GM12878 (cell line): ENCODE measurements at regions not wholly inside any gene's neighbourhood (a gene's known extent, or its start where the extent isn't known, plus 50 kb on each side); places are given as distances from the start of the nearest gene placed in this dataset.

Source experiments
- ATAC-seq: fragments of 200-7000 bp; cut with Tn5 transposase; 3 replicates; pipeline ENCODE4 v1.9.1; 2020; ENCODE audit warnings: mild to moderate bottlenecking, moderate library complexity
- BruUV-seq: library from RNA; stranded (reverse); fragments of 400-500 nt; replicated peaks from 2 replicates; lab custom pipeline; 2021; lab: Mats Ljungman, UMichigan
- CTCF ChIA-PET: fragments of 300-600 bp; sonication (Branson Sonifier 250); formaldehyde crosslinking; extraction: SDS; loops from one replicate; lab custom pipeline; 2021; ENCODE audit warnings: inconsistent platforms; lab: Yijun Ruan, JAX
- POLR2A ChIA-PET: fragments of 350-600 bp; formaldehyde crosslinking; extraction: SDS; loops from one replicate; lab custom pipeline; 2021; ENCODE audit warnings: inconsistent platforms; lab: Charles Lee
- RAD21 ChIA-PET: fragments of 300-600 bp; sonication (Branson Sonifier 250); formaldehyde crosslinking; loops from one replicate; lab custom pipeline; 2023; ENCODE audit warnings: antibody characterized with exemption; ENCODE audit not compliant: unreplicated experiment; lab: Charles Lee
- SMC1A ChIA-PET: fragments of 300-600 bp; sonication (Branson Sonifier 250); formaldehyde crosslinking; loops from one replicate; lab custom pipeline; 2023; ENCODE audit not compliant: unreplicated experiment, uncharacterized antibody; lab: Charles Lee
- DNase-seq: peaks from one replicate; pipeline ENCODE4 v3.0.0-alpha.2; 2011; ENCODE audit warnings: low read depth, low spot score
- FAIRE-seq: peaks from 3 replicates; lab custom pipeline; 2011; peaks lifted over from hg19 to GRCh38; lab: Jason Lieb, UNC
- H2AFZ ChIP-seq: 2 replicates; pipeline ENCODE4 v1.6.0; 2011; ENCODE audit warnings: low read depth, low read length, control low read depth; ENCODE audit not compliant: control insufficient read depth
- H3K27ac ChIP-seq: 2 replicates; pipeline ENCODE4 v1.5.1; 2011; ENCODE audit warnings: control low read depth; ENCODE audit not compliant: control insufficient read depth, insufficient read depth
- H3K27me3 ChIP-seq, 2 experiments: replicated peaks in 1 of 2; 2 replicates each; pipeline versions ENCODE4 v1.6.0 to v1.6.1; 2011; ENCODE audit warnings: low read length in 1 of 2; ENCODE audit not compliant: control insufficient read depth in 2 of 2, insufficient read depth in 2 of 2
- H3K36me3 ChIP-seq, 2 experiments: 2 replicates each; pipeline ENCODE4 v1.5.1; 2011; ENCODE audit warnings: low read length in 1 of 2; ENCODE audit not compliant: control insufficient read depth in 2 of 2, insufficient read depth in 2 of 2
- H3K4me1 ChIP-seq: 2 replicates; pipeline ENCODE4 v1.6.1; 2011; ENCODE audit warnings: mild to moderate bottlenecking, low read length, moderate library complexity, mixed read lengths; ENCODE audit not compliant: control insufficient read depth, insufficient read depth
- H3K4me2 ChIP-seq: 2 replicates; pipeline ENCODE4 v1.6.0; 2011; ENCODE audit warnings: control low read depth; ENCODE audit not compliant: control insufficient read depth, insufficient read depth
- H3K4me3 ChIP-seq: fragments of 200-600 bp; sonication (generic); 2 replicates; pipeline ENCODE4 v1.5.1; 2016
- H3K79me2 ChIP-seq: 2 replicates; pipeline ENCODE4 v1.6.0; 2011; ENCODE audit warnings: low read length; ENCODE audit not compliant: control insufficient read depth, insufficient read depth
- H3K9ac ChIP-seq: 2 replicates; pipeline ENCODE4 v1.8.0; 2011; ENCODE audit warnings: low read length, control low read depth, mixed read lengths; ENCODE audit not compliant: control insufficient read depth, insufficient read depth
- H3K9me3 ChIP-seq: replicated peaks from 3 replicates; pipeline ENCODE4 v1.5.1; 2011; ENCODE audit warnings: mild to moderate bottlenecking, low read length; ENCODE audit not compliant: control insufficient read depth, insufficient read depth
- H4K20me1 ChIP-seq: 2 replicates; pipeline ENCODE4 v1.6.0; 2011; ENCODE audit not compliant: control insufficient read depth, insufficient read depth
- CBX3 ChIP-seq: fragments of 200-600 bp; sonication (generic); IDR thresholded peaks from 2 replicates; pipeline ENCODE4 v1.6.1; 2016; ENCODE audit warnings: low read depth, borderline replicate concordance
- CHD2 ChIP-seq: IDR thresholded peaks from 2 replicates; pipeline ENCODE4 v1.6.1; 2011; ENCODE audit warnings: low read depth, low read length, improper control_type of control experiment, borderline replicate concordance
- NKRF ChIP-seq: fragments of 450-650 bp; conservative IDR thresholded peaks from 2 replicates; pipeline ENCODE4 v1.6.1; 2017; ENCODE audit warnings: mild to moderate bottlenecking, moderate library complexity
- NR2F1 ChIP-seq: fragments of 450-650 bp; conservative IDR thresholded peaks from 2 replicates; pipeline ENCODE4 v1.6.1; 2017; ENCODE audit warnings: mild to moderate bottlenecking
- RAD21 ChIP-seq: IDR thresholded peaks from 2 replicates; pipeline ENCODE4 v1.6.1; 2011; ENCODE audit warnings: mild to moderate bottlenecking, low read depth, low read length, moderate library complexity; ENCODE audit not compliant: insufficient read depth
- RB1 ChIP-seq: fragments of 450-650 bp; formaldehyde crosslinking; IDR thresholded peaks from 2 replicates; pipeline ENCODE4 v1.6.1; 2017; ENCODE audit warnings: mild to moderate bottlenecking, borderline replicate concordance
- TCF3 ChIP-seq: IDR thresholded peaks from 2 replicates; pipeline ENCODE4 v1.6.1; 2012; ENCODE audit warnings: low read depth, mild to moderate bottlenecking, low read length, borderline replicate concordance; ENCODE audit not compliant: insufficient read depth
- TCF7 ChIP-seq: IDR thresholded peaks from 2 replicates; pipeline ENCODE4 v1.6.1; 2014; ENCODE audit warnings: antibody characterized with exemption, borderline replicate concordance
- ZNF217 ChIP-seq: fragments of 450-650 bp; IDR thresholded peaks from 2 replicates; pipeline ENCODE4 v1.6.1; 2017; ENCODE audit warnings: antibody characterized with exemption, mild to moderate bottlenecking
- WGBS: methylation state at CpG from one replicate; pipeline ENCODE4 v1.1.6; 2016; ENCODE audit warnings: low lambda C conversion rate; ENCODE audit not compliant: insufficient replicate concordance, insufficient coverage; ENCODE audit errors: missing lambda C conversion rate; 5-methylcytosine and 5-hydroxymethylcytosine counted together
- in situ Hi-C: fragments of 300-500 bp; cut with MboI; formaldehyde crosslinking; loops from 9 replicates; pipeline ENCODE4 v1.14.3; 2018; ENCODE audit warnings: mixed read lengths
- intact Hi-C: fragments of 100-400 bp; cut with micrococcal nuclease; formaldehyde crosslinking; loops from one replicate; pipeline ENCODE4 v1.14.2; 2022; ENCODE audit not compliant: unreplicated experiment

DNA sequence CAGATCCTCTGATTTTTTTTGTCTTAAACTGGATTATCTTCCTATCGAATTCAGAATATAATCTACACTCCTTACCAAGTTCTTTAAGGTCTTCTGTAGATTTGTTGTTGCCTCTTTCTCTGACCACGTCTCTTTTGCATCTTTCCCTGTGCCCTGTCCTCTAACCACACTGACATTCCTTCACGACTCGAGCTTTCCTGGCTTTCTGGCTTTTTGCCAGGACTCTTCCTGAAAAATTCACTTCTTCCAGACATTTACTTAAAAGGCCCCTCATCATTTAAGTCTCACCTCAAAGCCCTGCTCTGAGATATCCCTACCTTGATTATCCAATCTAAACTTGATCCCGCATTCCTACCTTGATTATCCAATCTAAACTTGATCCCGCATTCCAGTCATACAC, 422.3 kb upstream of the DCN start:
- ChIA-PET RAD21 (no interaction called here), POLR2A (no interaction called here), CTCF (no interaction called here), SMC1A (interaction anchor here (2.1 kb wide), 1 partner anchor 8 kb away, joined by 7 read pairs; no protein-coding TSS in a partner anchor)
- ATAC-seq (no peak), FAIRE-seq (no peak), DNase-seq (no peak)
- Histone ChIP-seq H3K9ac (no peak overlapping the region), H3K9me3 (no peaks in the 10 kb centered on the region), H3K4me1 (no peaks in the 10 kb centered on the region), H3K4me2 (no peak overlapping the region), H3K4me3 (no peak overlapping the region), H3K27me3 (no peaks in the 10 kb centered on the region), H4K20me1 (no peaks in the 10 kb centered on the region), H2AFZ (no peak overlapping the region), H3K36me3 (no peaks in the 10 kb centered on the region), H3K27ac (no peak overlapping the region), H3K79me2 (no peaks in the 10 kb centered on the region)
- 20% methylated on average over 6 of the region's 6 CpGs for WGBS
- intact Hi-C loops (no loop called here), in situ Hi-C loops (no loop called here)
- no TSS peak for BruUV-seq
- TF ChIP-seq TCF3 (no peak), RB1 (no peak), TCF7 (no peak), NKRF (no peak), NR2F1 (no peak), RAD21 (no peak), ZNF217 (no peak), CBX3 (no peak), CHD2 (no peak)
